Kidney tubule cell (primary cell): ENCODE measurements at regions not wholly inside any gene's neighbourhood (a gene's known extent, or its start where the extent isn't known, plus 50 kb on each side); places are given as distances from the start of the nearest gene placed in this dataset.
"Not testable (repeated sequence)": the region's sequence is repeated elsewhere in the genome, so short reads cannot be mapped to it uniquely, and the experiment has no call there.

Experiments
- DNase-seq: peaks from one replicate; pipeline ENCODE4 v3.0.0-alpha.2; 2018; ENCODE audit warnings: low spot score

GRCh38 chr4:147160908-147161513 is 215.3 kb upstream of the TTC29 start:
- DNase-seq = peak; percentile 64

- DNase-seq = no peak
Observed at GRCh38 chr4:147163311-147163710, 217.6 kb upstream of the TTC29 start.

DNA sequence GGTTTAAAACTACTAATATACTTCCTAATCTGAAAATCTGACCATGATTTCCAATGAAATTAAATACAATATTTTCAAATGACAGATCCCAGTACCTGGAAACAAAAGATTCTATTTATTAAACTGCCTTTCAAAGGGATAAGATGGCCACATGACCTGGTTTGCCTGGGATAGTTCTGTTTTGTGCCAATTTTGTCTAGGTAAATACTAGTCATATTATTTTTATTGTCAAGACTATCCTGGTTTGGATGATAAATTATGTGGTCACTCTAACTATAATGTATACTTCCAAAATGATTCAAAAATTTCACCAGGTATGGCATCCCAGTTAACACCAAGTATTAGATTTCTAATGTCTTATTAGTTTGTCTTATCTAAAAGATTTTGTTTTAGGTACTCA is 222.5 kb upstream of the TTC29 start:
- not testable (repeated sequence) for DNase-seq

DNA sequence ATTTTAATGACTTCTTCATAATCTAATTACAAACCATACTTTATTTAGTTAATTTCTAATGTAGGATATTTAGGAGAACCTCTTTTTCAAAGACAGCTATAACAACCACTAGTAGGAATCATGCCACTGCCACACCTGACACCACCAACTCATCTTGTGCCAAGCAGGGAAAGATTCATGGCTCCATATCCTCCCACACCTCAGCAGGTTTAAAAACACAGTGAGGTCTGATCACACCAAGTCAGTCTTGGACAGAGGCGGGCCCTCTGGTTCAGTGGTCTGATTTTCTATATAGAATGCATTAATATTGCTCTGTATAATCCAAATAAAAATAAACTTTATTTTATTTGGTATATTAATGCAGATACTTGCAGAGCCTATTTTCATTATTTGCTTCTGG is 227.7 kb upstream of the TTC29 start:
- DNase-seq = no peak

DNA sequence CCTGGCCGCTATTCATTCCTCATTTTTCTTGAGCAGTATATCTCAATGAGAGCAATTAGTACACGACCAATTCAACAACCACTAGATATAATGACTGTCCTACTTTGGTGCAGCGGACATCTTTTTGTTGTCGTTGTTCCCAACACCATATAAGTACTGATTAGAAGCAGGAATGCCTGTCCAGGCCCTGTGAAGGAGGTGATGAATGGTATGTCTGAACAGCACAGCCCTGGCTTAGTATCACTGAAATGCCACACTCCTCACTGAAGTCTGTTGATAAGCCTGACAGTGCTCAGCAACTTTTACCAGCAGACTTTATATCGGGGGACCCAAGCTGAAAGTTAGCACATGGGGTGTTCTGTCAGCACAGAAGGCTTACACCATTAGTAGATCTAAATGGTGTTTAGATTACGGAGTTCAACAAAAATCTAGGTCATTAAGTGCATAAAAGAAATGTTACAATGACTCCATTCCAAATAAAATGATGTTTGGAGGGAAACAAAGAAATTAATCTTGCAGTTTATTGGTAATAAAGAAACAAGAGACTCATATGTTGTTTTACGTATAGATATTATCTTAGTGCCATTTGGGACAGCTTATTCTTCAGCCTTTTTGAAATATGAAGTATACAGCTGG is 228.3 kb upstream of the TTC29 start:
- DNase-seq = no peak

DNA sequence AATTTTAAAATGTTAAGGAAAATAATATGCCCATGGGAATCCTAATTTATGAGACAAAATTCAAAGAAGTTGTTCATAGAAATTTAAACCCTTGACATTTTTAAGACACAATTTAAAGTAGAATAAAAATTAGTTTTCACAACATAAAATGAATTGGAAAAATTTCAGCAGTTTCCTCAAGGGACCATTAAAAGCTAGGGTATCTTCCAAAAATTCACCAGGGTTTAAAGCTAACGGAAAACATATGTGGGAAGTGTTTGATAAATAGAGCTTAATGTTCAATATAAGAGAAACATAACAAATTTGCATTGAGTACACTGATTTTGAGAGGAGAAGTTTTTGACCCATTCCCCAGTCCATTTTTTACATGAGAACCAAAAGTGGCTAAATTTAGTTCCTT is 228.9 kb upstream of the TTC29 start:
- no peak for DNase-seq

DNA sequence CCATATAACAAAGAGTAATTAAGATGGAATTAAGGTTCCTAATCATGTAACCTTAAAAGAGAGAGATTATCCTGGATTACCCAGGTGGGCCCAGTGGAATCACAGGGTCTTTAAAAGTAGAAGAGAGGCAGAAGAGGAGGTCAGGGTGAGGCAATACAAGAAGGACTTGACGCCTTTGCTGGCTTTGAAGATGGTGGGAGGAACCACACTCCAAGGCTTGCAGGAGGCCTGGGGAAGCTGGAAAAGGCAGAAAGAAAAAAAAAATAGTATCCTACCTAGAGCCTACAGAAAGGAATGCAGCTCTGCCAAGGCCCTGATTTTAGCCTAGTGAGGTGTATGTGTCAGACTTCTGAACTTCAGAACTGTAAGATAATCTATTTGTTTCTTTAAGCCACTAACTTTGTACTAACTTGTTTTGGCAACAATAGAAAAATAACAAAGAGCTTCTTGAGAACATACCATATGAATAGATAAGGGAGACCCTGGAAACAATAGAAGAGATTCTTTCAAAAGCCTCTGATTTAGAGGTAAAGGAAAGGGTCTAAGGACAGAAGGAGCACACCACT is 229.9 kb upstream of the TTC29 start:
- DNase-seq = no peak

GRCh38 chr4:147182041-147182440 is 236.4 kb upstream of the TTC29 start:
- peak; percentile 25 for DNase-seq

DNA sequence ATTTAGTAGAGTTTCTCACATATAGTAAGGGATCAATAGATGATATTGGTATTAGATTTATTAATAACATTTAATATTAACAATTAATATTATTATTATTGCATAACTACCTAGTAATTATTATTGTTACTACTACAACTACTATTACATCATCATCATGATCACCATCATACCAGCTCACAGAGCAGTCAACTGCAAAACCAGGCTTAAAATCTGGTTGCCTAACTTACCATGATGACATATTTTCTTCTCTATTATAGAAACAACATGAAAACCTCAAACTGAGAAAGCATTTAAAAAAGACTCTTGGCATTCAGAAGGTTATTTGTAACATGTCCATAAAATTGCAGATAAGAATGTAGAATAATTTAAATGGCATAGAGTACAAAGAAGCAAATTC is 247.0 kb upstream of the TTC29 start:
- no peak for DNase-seq

- no peak for DNase-seq
Observed at GRCh38 chr4:147194114-147194513, 248.4 kb upstream of the TTC29 start.

- no peak for DNase-seq
Observed at GRCh38 chr4:147194604-147195003, 248.9 kb upstream of the TTC29 start.

DNA sequence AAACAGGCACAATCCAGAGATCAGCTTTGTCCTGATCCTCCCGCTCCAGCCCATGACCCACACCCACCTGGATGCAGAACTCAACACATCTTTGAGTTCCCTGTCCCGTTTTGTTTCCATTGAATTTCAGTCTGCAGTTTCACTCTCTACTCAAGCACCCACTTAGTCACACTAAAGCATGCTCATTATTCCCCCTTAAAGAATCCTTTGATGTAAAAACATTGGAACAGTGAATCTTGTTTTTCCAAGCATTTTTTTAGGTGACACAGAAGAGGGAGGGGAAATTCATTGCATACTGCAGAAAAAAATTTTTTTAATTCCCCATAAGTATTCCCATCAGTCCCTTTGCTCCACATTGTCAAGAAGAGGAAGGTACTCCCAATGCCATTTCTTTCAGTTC is 249.7 kb upstream of the TTC29 start:
- no peak for DNase-seq

DNA sequence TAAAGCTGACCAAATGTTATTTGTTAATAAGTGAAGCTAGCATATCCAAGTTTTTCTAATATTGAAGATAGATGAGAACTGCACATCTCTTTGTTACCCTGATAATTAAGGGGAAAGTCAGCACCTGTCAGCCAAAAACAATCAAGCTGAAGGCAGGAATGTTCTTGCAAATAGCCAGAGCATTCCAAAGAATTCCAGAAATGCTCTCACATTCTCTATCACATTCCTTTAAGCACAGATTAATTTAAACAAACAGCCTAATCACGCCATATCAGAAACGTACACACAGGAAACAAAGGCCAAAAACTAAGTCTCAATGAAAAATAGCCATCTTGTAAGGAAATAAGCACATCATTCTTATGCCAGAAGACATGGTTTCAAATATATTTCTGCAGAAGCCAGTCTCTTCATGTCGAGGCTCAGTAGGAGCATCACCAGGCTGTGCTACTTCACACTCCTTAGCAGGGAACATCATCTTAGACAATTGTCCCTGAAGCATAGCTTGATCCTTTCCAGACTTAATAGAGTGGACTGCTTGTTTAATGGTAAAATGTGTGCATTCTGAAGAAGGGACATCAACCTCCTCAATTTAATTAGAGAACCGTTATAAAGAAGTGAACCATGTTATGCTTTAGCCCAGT is 252.9 kb upstream of the TTC29 start:
- no peak for DNase-seq

GRCh38 chr4:147201016-147201415 is 255.4 kb upstream of the TTC29 start:
- no peak for DNase-seq

DNA sequence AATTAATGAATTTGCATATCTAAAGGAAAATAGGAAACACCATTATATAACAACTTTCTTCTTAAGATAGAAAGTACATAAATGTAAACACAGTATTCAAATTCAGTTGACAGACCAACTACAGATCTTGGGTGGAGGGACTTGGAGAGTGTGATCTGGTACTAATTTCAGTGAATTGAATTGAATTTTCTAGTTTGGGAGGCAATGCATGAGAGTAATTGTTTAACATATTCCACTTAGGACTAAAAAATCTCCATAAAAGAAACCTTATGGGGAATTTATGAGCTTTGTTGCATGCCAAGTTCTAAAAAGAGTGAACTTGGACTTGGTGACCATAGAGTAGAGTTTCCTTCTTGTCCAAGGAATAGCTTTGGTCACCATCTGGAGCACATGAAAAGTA is 261.1 kb upstream of the TTC29 start:
- no peak for DNase-seq

DNA sequence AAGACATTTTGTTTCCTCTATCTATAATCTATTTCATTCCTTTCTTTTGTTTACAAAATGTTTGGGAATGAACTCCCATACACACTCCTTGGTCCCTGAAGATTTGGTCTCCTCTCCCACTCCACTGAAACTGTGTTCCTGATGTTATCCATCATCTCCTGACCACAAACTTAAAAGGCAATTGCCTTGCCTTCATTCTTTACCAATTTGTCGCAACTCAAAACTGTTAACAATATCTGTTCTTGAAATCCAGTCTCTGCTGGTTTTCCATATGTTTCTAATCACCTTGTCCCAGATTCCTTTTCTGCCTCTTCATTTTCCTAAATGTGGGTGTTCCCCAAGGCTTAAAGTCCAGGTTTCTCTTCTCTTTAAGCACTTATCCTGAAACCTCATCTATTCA is 262.2 kb upstream of the TTC29 start:
- no peak for DNase-seq

- DNase-seq = no peak
Observed at GRCh38 chr4:147217655-147218054, 263.2 kb upstream of the EDNRA start.

DNA sequence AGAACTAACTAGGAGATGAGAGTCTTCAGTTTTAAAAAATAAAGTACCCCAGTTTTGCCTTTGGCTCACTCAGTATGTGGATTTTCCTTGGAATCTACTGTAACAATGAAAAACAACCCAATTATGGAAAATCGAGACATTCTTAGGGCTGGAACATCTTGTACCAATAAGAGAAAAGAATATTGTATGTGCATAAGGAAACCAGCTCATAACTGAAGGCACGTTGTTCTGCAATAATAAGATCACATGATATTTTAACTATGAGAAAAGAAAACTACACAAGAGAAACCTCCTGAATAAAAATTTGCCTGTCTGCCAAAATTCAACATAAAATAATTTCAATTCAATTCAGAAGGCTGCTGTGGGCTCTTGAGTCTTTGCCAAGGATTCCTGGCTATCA is 261.8 kb upstream of the EDNRA start:
- no peak for DNase-seq

DNA sequence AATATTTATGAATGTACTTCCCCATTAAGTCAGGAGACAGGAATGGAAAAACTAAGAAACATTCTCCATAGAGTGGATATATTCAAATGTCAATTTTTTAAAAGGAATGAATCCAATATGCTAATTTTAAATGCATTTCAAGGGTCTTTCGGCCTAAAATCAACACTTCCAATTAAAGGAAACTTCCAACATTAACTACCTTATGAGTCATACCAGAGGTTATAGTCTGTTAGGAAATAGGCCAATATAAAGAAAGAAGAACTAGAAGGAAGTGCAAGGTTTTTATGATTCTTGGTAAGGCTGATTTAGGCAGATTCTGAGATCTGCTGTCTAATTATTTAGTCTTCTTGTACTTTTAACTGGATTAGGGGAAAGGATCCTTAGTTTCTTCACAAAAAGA is 260.1 kb upstream of the EDNRA start:
- no peak for DNase-seq

GRCh38 chr4:147222906-147223305 is 258.0 kb upstream of the EDNRA start:
- no peak for DNase-seq

DNA sequence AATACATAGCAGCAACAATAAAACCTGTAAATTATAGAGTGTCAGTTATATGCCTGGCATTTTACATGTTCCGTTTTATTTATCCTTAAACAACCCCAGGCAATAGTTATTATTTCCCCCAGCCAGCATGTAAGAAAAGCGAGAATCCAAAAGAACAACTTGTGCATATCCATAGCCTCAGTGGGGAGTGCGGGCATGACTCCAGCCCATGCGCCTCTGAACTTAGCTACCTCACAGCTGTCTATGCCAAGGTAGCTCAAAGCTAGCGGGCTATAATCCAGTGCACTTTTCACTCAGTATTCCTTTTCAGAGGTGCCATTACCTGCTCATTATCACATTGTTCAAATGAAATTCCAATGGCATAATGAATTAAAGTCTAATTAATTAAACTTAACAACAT is 257.3 kb upstream of the EDNRA start:
- DNase-seq = no peak

DNA sequence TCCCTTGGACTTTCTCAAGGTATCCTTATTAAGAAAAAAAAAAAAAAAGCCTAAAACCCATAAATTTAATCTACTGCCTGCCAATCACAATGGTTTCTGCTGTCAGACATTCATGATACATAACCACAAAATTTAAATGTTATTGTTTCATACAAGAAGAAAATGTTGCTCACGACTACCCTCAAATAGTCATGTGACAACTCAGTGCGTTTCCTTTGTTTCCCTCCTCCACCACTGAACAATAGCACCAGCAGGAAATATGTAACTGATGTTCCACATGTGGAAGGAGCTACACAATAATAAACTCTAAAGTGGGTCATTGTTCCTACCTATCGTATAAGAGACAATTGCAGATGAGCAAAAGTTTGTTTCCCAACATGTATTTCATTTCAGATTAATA is 244.1 kb upstream of the EDNRA start:
- no peak for DNase-seq

DNA sequence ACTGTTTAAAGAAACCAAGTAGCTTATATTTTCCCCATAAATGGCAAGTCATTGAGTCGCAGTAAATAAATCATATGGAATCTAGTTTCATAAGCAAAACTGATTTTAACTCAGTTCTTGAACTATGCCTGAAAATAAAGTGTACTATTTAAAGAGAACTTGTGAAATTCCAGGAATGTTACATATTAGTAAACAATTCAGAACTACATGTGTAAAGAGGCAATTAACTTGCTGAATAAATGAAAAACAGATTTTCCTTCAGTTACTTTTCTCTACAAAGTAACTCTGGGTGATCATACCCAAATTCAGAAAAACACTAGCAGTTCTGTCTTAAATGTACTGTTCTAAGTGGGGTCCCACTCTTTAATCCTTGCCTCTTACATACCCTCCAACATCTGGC is 236.1 kb upstream of the EDNRA start:
- DNase-seq = no peak

GRCh38 chr4:147246096-147246495 is 234.8 kb upstream of the EDNRA start:
- no peak for DNase-seq
